Smooth muscle cell (in vitro differentiated cells): ENCODE measurements at regions not wholly inside any gene's neighbourhood (a gene's known extent, or its start where the extent isn't known, plus 50 kb on each side); places are given as distances from the start of the nearest gene placed in this dataset.
"Not testable (repeated sequence)": the region's sequence is repeated elsewhere in the genome, so short reads cannot be mapped to it uniquely, and the experiment has no call there.

Experiments used
- DNase-seq: peaks from one replicate; lab custom pipeline; 2025; ENCODE audit not compliant: unreplicated experiment; lab: John Stamatoyannopoulos, UW
- H2AFZ ChIP-seq: fragments of 200-600 bp; sonication (generic); 2 replicates; pipeline ENCODE4 v1.6.0; 2016; ENCODE audit warnings: antibody characterized with exemption, low read depth, mild to moderate bottlenecking
- H3F3A ChIP-seq: fragments of 200-600 bp; sonication (generic); 2 replicates; pipeline ENCODE4 v1.6.0; 2017; ENCODE audit warnings: antibody characterized with exemption, low read depth
- H3K27ac ChIP-seq: fragments of 200-600 bp; sonication (generic); 2 replicates; pipeline ENCODE4 v1.5.1; 2016; ENCODE audit warnings: low read depth, mild to moderate bottlenecking
- H3K27me3 ChIP-seq: fragments of 200-600 bp; sonication (generic); 2 replicates; pipeline ENCODE4 v1.6.1; 2016; ENCODE audit warnings: low read depth, mild to moderate bottlenecking
- H3K36me3 ChIP-seq: fragments of 200-600 bp; sonication (generic); 2 replicates; pipeline ENCODE4 v1.5.1; 2016; ENCODE audit warnings: low read depth
- H3K4me1 ChIP-seq: fragments of 200-600 bp; sonication (generic); 2 replicates; pipeline ENCODE4 v1.5.1; 2016; ENCODE audit warnings: low read depth
- H3K4me2 ChIP-seq: fragments of 200-600 bp; sonication (generic); 2 replicates; pipeline ENCODE4 v1.6.0; 2016; ENCODE audit warnings: mild to moderate bottlenecking
- H3K4me3 ChIP-seq: fragments of 200-600 bp; sonication (generic); 2 replicates; pipeline ENCODE4 v1.5.1; 2016; ENCODE audit warnings: mild to moderate bottlenecking
- H3K79me2 ChIP-seq: fragments of 200-600 bp; sonication (generic); 2 replicates; pipeline ENCODE4 v1.6.0; 2016; ENCODE audit warnings: low read depth, mild to moderate bottlenecking
- H3K9ac ChIP-seq: fragments of 200-600 bp; sonication (generic); 2 replicates; pipeline ENCODE4 v1.6.0; 2016; ENCODE audit warnings: low read depth
- H3K9me3 ChIP-seq: fragments of 200-600 bp; sonication (generic); replicated peaks from 2 replicates; pipeline ENCODE4 v1.5.1; 2016; ENCODE audit warnings: low read depth
- H4K20me1 ChIP-seq: fragments of 200-600 bp; sonication (generic); 2 replicates; pipeline ENCODE4 v1.6.0; 2016; ENCODE audit warnings: low read depth
- WGBS: methylation state at CpG from one replicate; pipeline ENCODE4 v1.1.7; 2016; ENCODE audit warnings: low lambda C conversion rate; 5-methylcytosine and 5-hydroxymethylcytosine counted together

GRCh38 chrX:3881898-3882552 is 168.6 kb upstream of the PRKX start:
- not testable (repeated sequence) for H3F3A ChIP-seq, H4K20me1 ChIP-seq, H3K79me2 ChIP-seq, H3K4me1 ChIP-seq, H3K27ac ChIP-seq, H3K4me2 ChIP-seq, H2AFZ ChIP-seq, DNase-seq, H3K9ac ChIP-seq, H3K4me3 ChIP-seq, H3K27me3 ChIP-seq, H3K36me3 ChIP-seq, H3K9me3 ChIP-seq
- no CpG with 5 or more reads among the region's 91 CpGs for WGBS

GRCh38 chrX:3881255-3881895 is 167.9 kb upstream of the PRKX start:
- H4K20me1 ChIP-seq, H3K4me3 ChIP-seq, H3K27ac ChIP-seq, H3K27me3 ChIP-seq, H3K9me3 ChIP-seq, H3K79me2 ChIP-seq, H3K4me2 ChIP-seq, DNase-seq, H3K4me1 ChIP-seq, H3K36me3 ChIP-seq, H3F3A ChIP-seq, H2AFZ ChIP-seq, H3K9ac ChIP-seq: not testable (repeated sequence)
- no CpG with 5 or more reads among the region's 63 CpGs for WGBS

GRCh38 chrX:3876393-3876792 is 162.9 kb upstream of the PRKX start:
- H3K27ac ChIP-seq, H3K4me2 ChIP-seq, H3K79me2 ChIP-seq, H3K36me3 ChIP-seq, H2AFZ ChIP-seq, H3K9me3 ChIP-seq, H3K4me1 ChIP-seq, H3K4me3 ChIP-seq, H4K20me1 ChIP-seq, DNase-seq, H3K27me3 ChIP-seq, H3K9ac ChIP-seq, H3F3A ChIP-seq: not testable (repeated sequence)
- WGBS: no CpG with 5 or more reads among the region's 28 CpGs

- H2AFZ ChIP-seq, DNase-seq, H3K4me2 ChIP-seq, H3K27ac ChIP-seq, H3K79me2 ChIP-seq, H3K9ac ChIP-seq, H4K20me1 ChIP-seq, H3K9me3 ChIP-seq, H3K36me3 ChIP-seq, H3K4me3 ChIP-seq, H3F3A ChIP-seq, H3K4me1 ChIP-seq, H3K27me3 ChIP-seq: not testable (repeated sequence)
- WGBS: no CpG with 5 or more reads among the region's 12 CpGs
Observed at GRCh38 chrX:3875638-3876037, 162.2 kb upstream of the PRKX start.

GRCh38 chrX:3872226-3872879 is 158.9 kb upstream of the PRKX start:
- H3K79me2 ChIP-seq, H3K36me3 ChIP-seq, H3K4me3 ChIP-seq, H3K9me3 ChIP-seq, H2AFZ ChIP-seq, H3K27me3 ChIP-seq, H3K9ac ChIP-seq, H3K4me2 ChIP-seq, DNase-seq, H4K20me1 ChIP-seq, H3K27ac ChIP-seq, H3K4me1 ChIP-seq, H3F3A ChIP-seq: not testable (repeated sequence)
- WGBS: 88% methylated on average over 5 of the region's 12 CpGs

- H3K4me2 ChIP-seq, H4K20me1 ChIP-seq, H3K27me3 ChIP-seq, H3K27ac ChIP-seq, H3K9ac ChIP-seq, H3K4me1 ChIP-seq, H3K79me2 ChIP-seq, H3K36me3 ChIP-seq, H3K4me3 ChIP-seq, DNase-seq, H3K9me3 ChIP-seq, H2AFZ ChIP-seq, H3F3A ChIP-seq: not testable (repeated sequence)
- no CpG with 5 or more reads among the region's 19 CpGs for WGBS
Observed at GRCh38 chrX:3867067-3867831, 153.8 kb upstream of the PRKX start.

GRCh38 chrX:3858332-3858731 is 144.9 kb upstream of the PRKX start:
- H3K27ac ChIP-seq, H3F3A ChIP-seq, H3K4me2 ChIP-seq, H3K79me2 ChIP-seq, DNase-seq, H3K4me3 ChIP-seq, H4K20me1 ChIP-seq, H3K27me3 ChIP-seq, H3K9ac ChIP-seq, H2AFZ ChIP-seq, H3K36me3 ChIP-seq, H3K9me3 ChIP-seq, H3K4me1 ChIP-seq: not testable (repeated sequence)
- WGBS: no CpG with 5 or more reads among the region's 4 CpGs

GRCh38 chrX:3843522-3844145 is 130.2 kb upstream of the PRKX start:
- not testable (repeated sequence) for H3K27me3 ChIP-seq, H3K9me3 ChIP-seq, H3F3A ChIP-seq, H3K4me2 ChIP-seq, H3K4me3 ChIP-seq, H3K79me2 ChIP-seq, H3K27ac ChIP-seq, H3K4me1 ChIP-seq, DNase-seq, H4K20me1 ChIP-seq, H2AFZ ChIP-seq, H3K9ac ChIP-seq, H3K36me3 ChIP-seq
- 43% methylated on average over 5 of the region's 85 CpGs for WGBS
